ENCODE measurements at regions not wholly inside any gene's neighbourhood (a gene's known extent, or its start where the extent isn't known, plus 50 kb on each side); places are given as distances from the start of the nearest gene placed in this dataset.
"Not testable (repeated sequence)": the region's sequence is repeated elsewhere in the genome, so short reads cannot be mapped to it uniquely, and the experiment has no call there.

DNA sequence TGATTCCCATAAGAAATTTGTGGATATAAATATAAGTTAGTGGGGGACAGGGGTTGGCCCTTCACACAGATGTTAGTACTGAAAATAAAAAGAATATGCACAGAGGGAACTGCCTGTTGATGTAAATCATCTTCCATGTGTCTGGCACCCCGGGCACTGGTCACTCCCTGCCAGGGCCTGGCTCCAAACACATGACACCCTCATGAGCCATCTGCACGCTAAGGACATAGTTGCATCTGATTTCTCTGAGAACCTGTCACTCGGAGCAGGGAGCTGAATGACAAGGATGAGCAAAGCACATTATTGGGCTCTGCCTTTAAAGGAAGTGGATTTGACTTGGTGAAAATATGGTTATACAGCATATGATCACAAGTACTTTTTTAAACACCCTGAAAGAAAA lies 66.2 kb upstream of the TSC22D2 start:
- H3K9me3 ChIP-seq (ENCODE audit: low read length) = no peaks in the 10 kb centered on the region
- H2AFZ ChIP-seq (ENCODE audit: low read depth, low read length) = no peak overlapping the region
- H3K36me3 ChIP-seq (ENCODE audit: insufficient read depth, low read length) = no peaks in the 10 kb centered on the region
- H3K4me1 ChIP-seq (ENCODE audit: insufficient read depth, low read length) = no peaks in the 10 kb centered on the region
- no peaks in the 10 kb centered on the region for H3K27me3 ChIP-seq (ENCODE audit: insufficient read depth, low read length)
- H3K4me3 ChIP-seq (ENCODE audit: low read length) = no peak overlapping the region

DNA sequence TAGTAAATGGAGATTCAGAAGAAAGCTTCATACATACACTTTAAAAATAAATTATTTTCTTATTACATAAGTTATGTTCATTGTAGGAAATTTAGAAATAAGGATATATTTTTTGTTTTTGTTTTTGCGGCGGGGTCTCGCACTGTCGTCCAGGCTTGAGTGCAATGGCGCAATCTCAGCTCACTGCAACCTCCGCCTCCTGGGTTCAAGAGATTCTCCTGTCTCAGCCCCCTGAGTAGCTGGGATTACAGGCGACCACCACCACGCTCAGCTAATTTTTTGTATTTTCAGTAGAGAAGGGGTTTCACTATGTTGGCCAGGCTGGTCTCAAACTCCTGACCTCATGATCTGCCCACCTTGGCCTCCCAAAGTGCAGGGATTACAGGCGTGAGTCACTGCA lies 71.7 kb upstream of the TSC22D2 start:
- H2AFZ ChIP-seq (ENCODE audit: low read depth, low read length); H3K27me3 ChIP-seq (ENCODE audit: insufficient read depth, low read length); H3K36me3 ChIP-seq (ENCODE audit: insufficient read depth, low read length); H3K4me1 ChIP-seq (ENCODE audit: insufficient read depth, low read length); H3K4me3 ChIP-seq (ENCODE audit: low read length); H3K9me3 ChIP-seq (ENCODE audit: low read length): not testable (repeated sequence)

DNA sequence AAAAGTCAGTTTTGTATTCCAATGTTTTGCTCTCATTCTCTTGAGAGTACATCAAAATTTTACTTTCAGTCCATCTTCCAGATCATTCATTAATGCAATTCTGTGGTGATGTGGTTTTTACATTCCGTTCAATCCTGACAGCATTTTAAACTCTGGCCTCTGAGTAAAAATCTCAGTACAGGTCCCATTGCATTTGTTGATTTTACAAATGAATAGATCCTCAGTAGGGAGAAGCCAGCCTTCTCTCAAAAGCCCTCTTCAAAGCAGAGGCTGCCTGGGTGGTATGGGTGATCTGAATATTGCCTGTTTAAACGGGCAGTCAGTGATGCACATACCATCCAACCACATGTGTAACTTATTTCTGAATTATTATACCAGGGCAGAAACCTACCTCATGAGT lies 72.5 kb upstream of the TSC22D2 start:
- H3K4me1 ChIP-seq (ENCODE audit: insufficient read depth, low read length) = no peaks in the 10 kb centered on the region
- H3K9me3 ChIP-seq (ENCODE audit: low read length) = no peaks in the 10 kb centered on the region
- H3K36me3 ChIP-seq (ENCODE audit: insufficient read depth, low read length) = no peaks in the 10 kb centered on the region
- no peak overlapping the region for H3K4me3 ChIP-seq (ENCODE audit: low read length)
- H2AFZ ChIP-seq (ENCODE audit: low read depth, low read length) = no peak overlapping the region
- no peaks in the 10 kb centered on the region for H3K27me3 ChIP-seq (ENCODE audit: insufficient read depth, low read length)

DNA sequence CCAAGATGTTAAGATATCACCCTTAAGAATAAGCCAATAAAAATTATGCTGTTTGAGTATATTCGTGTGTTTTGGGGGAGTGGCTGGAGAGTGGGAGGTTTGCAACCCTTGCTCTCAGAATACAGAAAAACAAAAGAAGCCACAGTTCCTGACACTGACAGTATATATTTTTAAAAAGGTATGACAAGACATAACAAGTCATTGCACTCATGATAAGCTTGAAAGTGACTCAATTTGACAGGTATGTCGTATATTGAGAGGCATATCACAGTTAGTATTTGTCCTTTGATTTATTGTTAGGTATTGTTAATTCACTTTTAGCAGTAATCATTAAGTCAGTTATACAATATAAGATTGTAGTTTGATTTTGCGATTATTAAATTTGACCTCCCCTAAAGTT lies 73.1 kb upstream of the TSC22D2 start:
- H2AFZ ChIP-seq (ENCODE audit: low read depth, low read length) = no peak overlapping the region
- no peak overlapping the region for H3K4me3 ChIP-seq (ENCODE audit: low read length)
- H3K4me1 ChIP-seq (ENCODE audit: insufficient read depth, low read length) = no peaks in the 10 kb centered on the region
- no peaks in the 10 kb centered on the region for H3K27me3 ChIP-seq (ENCODE audit: insufficient read depth, low read length)
- no peaks in the 10 kb centered on the region for H3K9me3 ChIP-seq (ENCODE audit: low read length)
- no peaks in the 10 kb centered on the region for H3K36me3 ChIP-seq (ENCODE audit: insufficient read depth, low read length)

DNA sequence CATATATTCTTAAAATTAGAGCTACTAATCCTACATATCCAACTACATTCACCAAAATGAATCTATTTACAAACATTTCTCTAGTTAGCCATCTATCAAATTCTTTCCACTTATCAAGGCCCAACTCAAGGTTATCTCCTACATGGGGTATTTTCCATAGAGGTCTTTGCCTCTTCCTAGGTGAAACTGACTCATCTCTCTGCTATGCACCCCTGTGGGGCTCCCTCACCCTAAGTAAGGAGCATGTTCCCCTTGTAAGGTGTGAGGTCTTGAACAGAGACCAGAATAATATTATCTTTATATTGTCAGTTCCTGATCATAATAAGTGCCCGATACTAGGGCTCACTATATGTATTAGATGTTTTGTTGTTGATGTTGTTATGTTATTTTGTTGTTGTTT lies 74.6 kb upstream of the TSC22D2 start:
- no peaks in the 10 kb centered on the region for H3K4me1 ChIP-seq (ENCODE audit: insufficient read depth, low read length)
- no peak overlapping the region for H2AFZ ChIP-seq (ENCODE audit: low read depth, low read length)
- no peak overlapping the region for H3K4me3 ChIP-seq (ENCODE audit: low read length)
- H3K9me3 ChIP-seq (ENCODE audit: low read length) = no peaks in the 10 kb centered on the region
- no peaks in the 10 kb centered on the region for H3K27me3 ChIP-seq (ENCODE audit: insufficient read depth, low read length)
- no peaks in the 10 kb centered on the region for H3K36me3 ChIP-seq (ENCODE audit: insufficient read depth, low read length)

DNA sequence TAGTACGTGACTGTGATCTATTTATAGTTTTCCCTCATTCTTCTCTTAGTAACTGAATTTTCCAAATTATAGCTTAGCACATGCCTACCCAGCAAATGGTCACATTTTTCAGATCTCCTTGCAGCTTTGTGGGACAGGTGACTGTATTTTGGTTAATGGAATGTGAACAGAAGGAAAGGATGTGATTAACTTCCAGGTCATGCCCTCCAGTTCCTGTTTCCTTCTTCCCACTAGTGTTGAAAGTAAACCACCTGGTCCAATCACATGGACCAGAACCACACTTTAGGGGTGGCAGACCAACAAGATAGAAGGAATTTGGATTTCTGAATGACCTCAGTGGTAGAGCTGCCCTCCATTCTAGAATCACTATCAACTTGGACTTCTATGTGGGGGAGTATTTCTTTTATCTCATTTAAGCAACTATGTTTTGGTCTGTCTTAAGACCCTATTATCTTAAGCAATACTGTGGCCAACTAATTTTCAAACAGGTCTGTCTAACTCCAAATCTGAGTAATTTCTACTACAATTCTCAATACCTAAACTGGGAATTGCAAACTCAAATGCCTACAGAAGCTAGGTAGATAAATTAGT lies 76.0 kb upstream of the TSC22D2 start:
- Histone ChIP-seq H3K9me3 (ENCODE audit: low read length) (no peaks in the 10 kb centered on the region), H2AFZ (ENCODE audit: low read depth, low read length) (no peak overlapping the region), H3K4me3 (ENCODE audit: low read length) (no peak overlapping the region), H3K4me1 (ENCODE audit: insufficient read depth, low read length) (no peaks in the 10 kb centered on the region), H3K36me3 (ENCODE audit: insufficient read depth, low read length) (no peaks in the 10 kb centered on the region), H3K27me3 (ENCODE audit: insufficient read depth, low read length) (no peaks in the 10 kb centered on the region)

DNA sequence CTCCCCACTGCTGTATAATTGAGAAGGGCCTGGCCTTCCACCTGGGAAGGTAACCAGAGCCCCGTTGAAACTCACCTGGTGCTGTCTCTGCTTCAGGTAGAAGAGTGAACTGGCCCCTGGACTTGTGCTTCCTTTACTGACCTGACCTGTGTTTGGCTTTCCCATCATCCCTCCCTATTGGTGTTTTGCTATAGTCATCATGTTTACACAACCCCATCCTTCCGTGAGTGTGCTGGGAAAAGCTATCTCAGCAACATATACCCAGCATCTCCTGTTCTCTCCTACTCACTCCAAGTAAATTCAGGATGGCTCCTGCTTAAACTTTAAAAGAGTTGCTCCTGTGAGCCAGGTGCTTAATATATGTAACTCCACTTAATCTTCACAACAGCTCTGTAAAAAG lies 77.2 kb upstream of the TSC22D2 start:
- Histone ChIP-seq H3K27me3 (ENCODE audit: insufficient read depth, low read length) (no peaks in the 10 kb centered on the region), H3K4me3 (ENCODE audit: low read length) (no peak overlapping the region), H2AFZ (ENCODE audit: low read depth, low read length) (no peak overlapping the region), H3K36me3 (ENCODE audit: insufficient read depth, low read length) (no peaks in the 10 kb centered on the region), H3K9me3 (ENCODE audit: low read length) (no peaks in the 10 kb centered on the region), H3K4me1 (ENCODE audit: insufficient read depth, low read length) (no peaks in the 10 kb centered on the region)

DNA sequence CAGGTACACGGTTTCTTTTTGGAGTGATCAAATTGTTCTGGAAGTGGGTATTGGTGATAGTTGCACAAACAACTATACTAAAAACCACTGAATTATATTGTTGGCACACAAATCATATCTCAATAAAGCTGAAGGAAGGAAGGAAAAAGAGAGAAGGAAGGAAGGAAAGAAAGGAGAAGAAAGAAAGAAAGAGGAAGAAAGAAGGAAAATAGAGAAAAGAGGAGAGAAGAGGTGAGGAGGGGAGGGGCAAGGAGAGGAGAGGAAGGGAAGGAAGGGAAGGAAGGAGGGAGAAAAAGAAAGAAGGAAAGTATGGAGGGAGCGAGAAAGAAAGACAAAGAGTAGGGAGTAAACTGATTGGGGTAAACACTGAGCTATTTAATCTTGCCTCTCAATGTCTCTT lies 77.9 kb upstream of the TSC22D2 start:
- Histone ChIP-seq H3K27me3 (ENCODE audit: insufficient read depth, low read length) (no peaks in the 10 kb centered on the region), H3K36me3 (ENCODE audit: insufficient read depth, low read length) (no peaks in the 10 kb centered on the region), H2AFZ (ENCODE audit: low read depth, low read length) (no peak overlapping the region), H3K9me3 (ENCODE audit: low read length) (no peaks in the 10 kb centered on the region), H3K4me1 (ENCODE audit: insufficient read depth, low read length) (no peaks in the 10 kb centered on the region), H3K4me3 (ENCODE audit: low read length) (no peak overlapping the region)

DNA sequence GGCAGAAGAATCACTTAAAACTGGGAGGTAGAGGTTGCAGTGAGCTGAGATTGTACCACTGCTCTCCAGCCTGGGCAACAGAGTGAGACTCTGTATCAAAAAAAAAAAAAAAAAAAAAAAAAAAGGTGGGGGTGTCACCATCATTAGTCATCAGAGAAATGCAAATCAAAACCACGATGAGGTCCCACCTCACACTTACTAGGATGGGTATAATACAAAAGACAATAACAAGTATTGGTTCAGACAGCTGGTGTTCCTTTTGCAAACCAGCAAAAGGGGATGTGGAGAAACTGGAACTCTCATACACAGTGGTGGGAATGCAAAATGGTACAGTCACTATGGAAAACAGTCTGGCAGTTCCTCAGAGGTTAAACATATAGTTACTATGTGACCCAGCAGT lies 78.7 kb upstream of the TSC22D2 start:
- no peaks in the 10 kb centered on the region for H3K4me1 ChIP-seq (ENCODE audit: insufficient read depth, low read length)
- H2AFZ ChIP-seq (ENCODE audit: low read depth, low read length) = no peak overlapping the region
- no peaks in the 10 kb centered on the region for H3K27me3 ChIP-seq (ENCODE audit: insufficient read depth, low read length)
- no peak overlapping the region for H3K4me3 ChIP-seq (ENCODE audit: low read length)
- H3K9me3 ChIP-seq (ENCODE audit: low read length) = no peaks in the 10 kb centered on the region
- no peaks in the 10 kb centered on the region for H3K36me3 ChIP-seq (ENCODE audit: insufficient read depth, low read length)

DNA sequence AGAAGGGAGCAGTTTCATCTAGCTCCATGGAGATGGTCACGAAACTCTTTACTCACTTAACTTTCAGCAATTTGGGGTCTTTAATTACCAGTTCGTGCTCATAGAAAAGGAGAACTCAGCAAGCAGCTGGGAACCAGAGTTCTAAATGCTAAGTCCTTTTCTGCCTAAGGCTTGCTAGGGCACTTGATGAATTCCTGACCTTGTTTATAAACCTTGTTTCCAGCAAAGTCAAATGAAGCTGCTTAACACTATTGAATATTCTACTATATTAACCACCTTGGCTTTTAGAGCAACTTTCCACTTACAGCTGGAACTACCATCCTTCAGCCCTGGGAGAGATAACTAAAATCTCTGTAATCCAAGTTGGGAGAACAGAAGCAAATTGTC lies 79.5 kb upstream of the TSC22D2 start:
- Histone ChIP-seq H3K9me3 (ENCODE audit: low read length) (no peaks in the 10 kb centered on the region), H3K4me3 (ENCODE audit: low read length) (no peak overlapping the region), H3K27me3 (ENCODE audit: insufficient read depth, low read length) (no peaks in the 10 kb centered on the region), H3K36me3 (ENCODE audit: insufficient read depth, low read length) (no peaks in the 10 kb centered on the region), H2AFZ (ENCODE audit: low read depth, low read length) (no peak overlapping the region), H3K4me1 (ENCODE audit: insufficient read depth, low read length) (no peaks in the 10 kb centered on the region)

DNA sequence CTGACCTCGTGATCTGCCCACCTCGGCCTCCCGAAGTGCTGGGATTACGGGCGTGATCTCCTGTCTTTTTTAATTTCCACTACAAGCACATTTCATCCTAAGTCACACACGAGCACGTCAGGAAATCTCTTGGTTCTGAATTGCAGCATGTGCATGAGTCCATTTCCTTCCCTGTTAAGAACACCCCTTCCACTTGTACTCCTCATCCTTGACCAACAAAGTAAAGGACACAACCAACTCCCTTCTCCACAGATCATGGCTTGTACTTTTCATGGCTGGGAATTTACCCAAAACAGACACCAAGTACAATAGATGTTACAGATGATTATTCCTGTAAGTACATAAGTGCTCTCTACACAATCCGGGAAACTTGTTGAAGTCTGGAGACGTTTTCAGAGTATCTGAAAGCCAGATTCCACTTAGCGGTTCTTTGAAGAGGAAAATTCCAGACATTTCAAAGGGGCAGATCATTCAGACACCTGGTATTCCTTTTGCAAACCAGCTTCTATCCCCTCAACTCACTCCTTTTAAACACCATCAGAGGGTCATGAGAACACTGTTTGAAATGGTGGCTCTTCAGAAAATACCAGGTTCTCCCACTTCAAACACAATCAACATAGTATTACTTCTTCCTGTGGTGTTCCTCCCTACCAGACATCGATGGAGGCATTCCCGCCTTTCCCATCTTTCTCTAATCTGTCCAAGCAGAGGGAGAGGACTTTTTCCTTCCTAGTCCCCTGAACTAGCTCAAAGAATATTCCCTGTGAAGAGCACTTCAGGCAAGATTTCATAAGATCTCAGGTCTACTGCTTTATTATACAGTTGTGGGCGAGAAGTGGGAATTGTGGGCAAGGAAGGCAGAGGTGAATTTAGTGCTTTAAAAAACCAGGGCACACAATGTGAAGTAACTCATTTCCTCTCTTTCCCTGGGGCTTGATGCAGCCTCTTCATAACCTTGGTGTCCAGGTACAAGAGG lies 80.1 kb upstream of the TSC22D2 start:
- Histone ChIP-seq H3K27me3 (ENCODE audit: insufficient read depth, low read length) (no peaks in the 10 kb centered on the region), H2AFZ (ENCODE audit: low read depth, low read length) (no peak overlapping the region), H3K4me3 (ENCODE audit: low read length) (no peak overlapping the region), H3K36me3 (ENCODE audit: insufficient read depth, low read length) (no peaks in the 10 kb centered on the region), H3K4me1 (ENCODE audit: insufficient read depth, low read length) (no peaks in the 10 kb centered on the region), H3K9me3 (ENCODE audit: low read length) (no peaks in the 10 kb centered on the region)

DNA sequence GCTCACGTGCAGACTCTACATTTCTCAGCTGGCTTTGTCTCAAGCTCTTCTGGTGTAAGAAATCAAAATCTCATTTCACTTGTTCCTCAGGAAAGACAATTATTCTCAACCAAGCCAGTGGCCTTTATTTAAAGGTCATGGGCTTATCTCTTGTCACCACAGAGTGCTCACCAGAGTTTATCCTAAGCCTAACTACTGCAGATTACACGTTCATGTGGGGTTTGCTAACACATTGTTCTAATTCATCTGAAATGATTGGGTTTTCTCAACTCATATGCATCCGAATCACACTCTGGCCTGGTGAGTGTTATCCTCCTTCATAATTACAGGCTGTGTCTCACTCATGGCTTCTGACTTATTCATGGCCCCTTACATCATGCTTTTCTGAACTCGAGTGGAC lies 83.3 kb upstream of the TSC22D2 start:
- no peak overlapping the region for H3K4me3 ChIP-seq (ENCODE audit: low read length)
- no peaks in the 10 kb centered on the region for H3K9me3 ChIP-seq (ENCODE audit: low read length)
- H3K4me1 ChIP-seq (ENCODE audit: insufficient read depth, low read length) = no peaks in the 10 kb centered on the region
- H3K36me3 ChIP-seq (ENCODE audit: insufficient read depth, low read length) = no peaks in the 10 kb centered on the region
- H2AFZ ChIP-seq (ENCODE audit: low read depth, low read length) = no peak overlapping the region
- H3K27me3 ChIP-seq (ENCODE audit: insufficient read depth, low read length) = no peaks in the 10 kb centered on the region

DNA sequence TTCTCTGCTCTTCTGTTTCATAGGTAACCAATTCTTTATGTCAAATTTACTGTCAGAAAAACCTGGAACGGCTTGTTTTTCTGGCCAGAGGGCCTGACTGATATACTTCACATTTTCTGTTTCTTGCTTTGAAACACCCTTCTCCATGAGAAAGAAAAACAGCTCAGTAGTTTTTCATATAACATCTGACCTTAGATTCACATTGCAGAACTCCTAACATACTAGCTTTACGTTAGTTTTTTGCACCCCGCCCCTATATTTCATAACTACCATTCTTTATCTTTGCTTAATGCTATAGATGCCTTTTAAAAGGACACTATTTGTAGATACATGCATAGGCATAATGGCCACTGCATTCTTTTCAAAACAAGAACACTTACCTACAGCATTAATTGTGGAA lies 83.9 kb upstream of the TSC22D2 start:
- Histone ChIP-seq H3K4me3 (ENCODE audit: low read length) (no peak overlapping the region), H3K9me3 (ENCODE audit: low read length) (no peaks in the 10 kb centered on the region), H3K36me3 (ENCODE audit: insufficient read depth, low read length) (no peaks in the 10 kb centered on the region), H3K4me1 (ENCODE audit: insufficient read depth, low read length) (no peaks in the 10 kb centered on the region), H3K27me3 (ENCODE audit: insufficient read depth, low read length) (no peaks in the 10 kb centered on the region), H2AFZ (ENCODE audit: low read depth, low read length) (peak overlapping the region; percentile 5)

Measured in neuron (in vitro differentiated cells).